ENCODE measurements at regions not wholly inside any gene's neighbourhood (a gene's known extent, or its start where the extent isn't known, plus 50 kb on each side); places are given as distances from the start of the nearest gene placed in this dataset.

GRCh38 chr5:109253262-109253661 lies 156.5 kb downstream of the PJA2 start:
- CTCF ChIA-PET (ENCODE audit: unreplicated experiment) = no interaction called here
- no TSS peak for BruUV-seq (replicated peaks)
- no peak overlapping the region for H3K4me2 ChIP-seq (ENCODE audit: low read length)
- POLR2A ChIA-PET = interaction anchor here (0.7 kb wide), 2 partner anchors 782 to 1898 kb away, joined by 3 to 4 read pairs; no protein-coding TSS in a partner anchor
- H4K20me1 ChIP-seq (ENCODE audit: insufficient read depth, low read length) = no peaks in the 10 kb centered on the region
- no peak overlapping the region for H3K27ac ChIP-seq (ENCODE audit: low read depth, low read length, poor library complexity, severe bottlenecking)
- no peak overlapping the region for H3K4me3 ChIP-seq (ENCODE audit: low read depth, low read length, poor library complexity, severe bottlenecking)
- H3K79me2 ChIP-seq (ENCODE audit: insufficient read depth, low read depth, low read length) = no peaks in the 10 kb centered on the region
- H2AFZ ChIP-seq (ENCODE audit: low read length) = no peak overlapping the region
- DNase-seq (ENCODE audit: low spot score) = no peak
- no peak for TF ChIP-seq EZH2phosphoT487 (IDR thresholded peaks at IDR 0.05; ENCODE audit: borderline replicate concordance, low read depth, low read length)
- TF ChIP-seq CTCF (conservative IDR thresholded peaks at IDR 0.05; ENCODE audit: low read length) = no peak
- no peaks in the 10 kb centered on the region for H3K9me2 ChIP-seq (ENCODE audit: insufficient read depth, low read length)
- no peaks in the 10 kb centered on the region for H3K36me3 ChIP-seq (ENCODE audit: insufficient read depth, low read length)
- intact Hi-C loops (cut with micrococcal nuclease; ENCODE audit: unreplicated experiment) = no loop called here
- H3K4me1 ChIP-seq (ENCODE audit: insufficient read depth, low read length, poor library complexity, severe bottlenecking) = no peaks in the 10 kb centered on the region
- H3K9me3 ChIP-seq (ENCODE audit: low read length) = no peaks in the 10 kb centered on the region

- Histone ChIP-seq H4K20me1 (ENCODE audit: insufficient read depth, low read length) (no peaks in the 10 kb centered on the region), H3K27ac (ENCODE audit: low read depth, low read length, poor library complexity, severe bottlenecking) (no peak overlapping the region), H2AFZ (ENCODE audit: low read length) (no peak overlapping the region), H3K9me3 (ENCODE audit: low read length) (no peaks in the 10 kb centered on the region), H3K4me3 (ENCODE audit: low read depth, low read length, poor library complexity, severe bottlenecking) (no peak overlapping the region), H3K9me2 (ENCODE audit: insufficient read depth, low read length) (no peaks in the 10 kb centered on the region), H3K4me2 (ENCODE audit: low read length) (no peak overlapping the region), H3K4me1 (ENCODE audit: insufficient read depth, low read length, poor library complexity, severe bottlenecking) (no peaks in the 10 kb centered on the region), H3K79me2 (ENCODE audit: insufficient read depth, low read depth, low read length) (no peaks in the 10 kb centered on the region), H3K36me3 (ENCODE audit: insufficient read depth, low read length) (no peaks in the 10 kb centered on the region)
- DNase-seq (ENCODE audit: low spot score) = no peak
- BruUV-seq (replicated peaks) = no TSS peak
- TF ChIP-seq CTCF (conservative IDR thresholded peaks at IDR 0.05; ENCODE audit: low read length) (no peak), EZH2phosphoT487 (IDR thresholded peaks at IDR 0.05; ENCODE audit: borderline replicate concordance, low read depth, low read length) (no peak)
- CTCF ChIA-PET (ENCODE audit: unreplicated experiment) = no interaction called here
- intact Hi-C loops (cut with micrococcal nuclease; ENCODE audit: unreplicated experiment) = no loop called here
- POLR2A ChIA-PET = interaction anchor here (0.7 kb wide), 1 partner anchor 782 kb away, joined by 3 read pairs; no protein-coding TSS in a partner anchor
Measured at GRCh38 chr5:109252731-109253130, 157.0 kb downstream of the PJA2 start.

GRCh38 chr5:109250533-109251329 lies 159.0 kb downstream of the PJA2 start:
- POLR2A ChIA-PET = no interaction called here
- Histone ChIP-seq H4K20me1 (ENCODE audit: insufficient read depth, low read length) (no peaks in the 10 kb centered on the region), H3K9me2 (ENCODE audit: insufficient read depth, low read length) (no peaks in the 10 kb centered on the region), H3K36me3 (ENCODE audit: insufficient read depth, low read length) (no peaks in the 10 kb centered on the region), H3K4me2 (ENCODE audit: low read length) (no peak overlapping the region), H3K9me3 (ENCODE audit: low read length) (peaks cover 8% of the 10 kb centered on the region; the same call in 1 of the 2 replicates), H3K27ac (ENCODE audit: low read depth, low read length, poor library complexity, severe bottlenecking) (no peak overlapping the region), H2AFZ (ENCODE audit: low read length) (no peak overlapping the region), H3K4me1 (ENCODE audit: insufficient read depth, low read length, poor library complexity, severe bottlenecking) (no peaks in the 10 kb centered on the region), H3K79me2 (ENCODE audit: insufficient read depth, low read depth, low read length) (no peaks in the 10 kb centered on the region), H3K4me3 (ENCODE audit: low read depth, low read length, poor library complexity, severe bottlenecking) (no peak overlapping the region)
- no TSS peak for BruUV-seq (replicated peaks)
- no peak for DNase-seq (ENCODE audit: low spot score)
- intact Hi-C loops (cut with micrococcal nuclease; ENCODE audit: unreplicated experiment) = no loop called here
- TF ChIP-seq EZH2phosphoT487 (IDR thresholded peaks at IDR 0.05; ENCODE audit: borderline replicate concordance, low read depth, low read length) = no peak
- no peak for TF ChIP-seq CTCF (conservative IDR thresholded peaks at IDR 0.05; ENCODE audit: low read length)
- CTCF ChIA-PET (ENCODE audit: unreplicated experiment) = no interaction called here
